Tibial artery (tissue), 4 donors: ENCODE measurements at regions not wholly inside any gene's neighbourhood (a gene's known extent, or its start where the extent isn't known, plus 50 kb on each side); places are given as distances from the start of the nearest gene placed in this dataset.

Source experiments
- DNase-seq, 2 donors: peaks; one replicate each; pipeline ENCODE4 v3.0.0-alpha.2; 2019
- H3K27ac ChIP-seq, 2 donors: fragments of 200-600 bp; sonication (generic) in 1 of 2; 1 replicate in 1 of 2; 2 replicates in 1 of 2; pipeline ENCODE4 v1.5.1; 2018 to 2019; ENCODE audit warnings: mild to moderate bottlenecking in 1 of 2
- H3K27me3 ChIP-seq, 2 donors: fragments of 200-600 bp; sonication (generic) in 1 of 2; one replicate each; pipeline versions ENCODE4 v1.5.1 to v1.6.0; 2016 to 2019
- H3K36me3 ChIP-seq, 3 donors: fragments of 200-600 bp; sonication (generic) in 2 of 3; one replicate each; pipeline ENCODE4 v1.5.1; 2016 to 2019; ENCODE audit warnings: mild to moderate bottlenecking in 2 of 3
- H3K4me1 ChIP-seq, 4 donors: fragments of 200-600 bp; sonication (generic) in 2 of 4; 1 replicate in 3 of 4; 2 replicates in 1 of 4; pipeline ENCODE4 v1.5.1; 2016 to 2019
- H3K4me3 ChIP-seq, 2 donors: fragments of 200-600 bp; sonication (generic) in 1 of 2; 1 replicate in 1 of 2; 2 replicates in 1 of 2; pipeline ENCODE4 v1.5.1; 2018 to 2019; ENCODE audit warnings: mild to moderate bottlenecking in 2 of 2
- H3K9me3 ChIP-seq, 3 donors: fragments of 200-600 bp; sonication (generic) in 1 of 3; one replicate each; pipeline ENCODE4 v1.5.1; 2016 to 2019
- CTCF ChIP-seq, 2 experiments: fragments of 200-600 bp in 1 of 2; fragments of 450-650 bp in 1 of 2; IDR thresholded peaks; one replicate each; pipeline ENCODE4 v1.5.1; 2017 to 2019; ENCODE audit warnings: antibody characterized with exemption in 2 of 2, mild to moderate bottlenecking in 1 of 2, moderate library complexity in 1 of 2
- intact Hi-C: fragments of 100-400 bp; cut with DNase I; formaldehyde crosslinking; loops from one replicate; pipeline ENCODE4 v1.15.0; 2023; ENCODE audit warnings: low total_unique reads

GRCh38 chr7:157488281-157488680 is 151.5 kb downstream of the DNAJB6 start:
- no peak for DNase-seq
- no peak for TF ChIP-seq CTCF (IDR thresholded peaks at IDR 0.05)
- H3K36me3 ChIP-seq = no peaks in the 10 kb centered on the region
- intact Hi-C loops = no loop called here
- peaks cover 0 to 9% (median 4%) of the 10 kb centered on the region in 3 donors for H3K9me3 ChIP-seq
- no peak overlapping the region for H3K27ac ChIP-seq
- H3K4me3 ChIP-seq = no peak overlapping the region
- H3K27me3 ChIP-seq = peaks cover 0 to 7% of the 10 kb centered on the region in 2 donors
- no peaks in the 10 kb centered on the region for H3K4me1 ChIP-seq

GRCh38 chr7:157488966-157489365 is 152.2 kb downstream of the DNAJB6 start:
- DNase-seq = no peak
- intact Hi-C loops = no loop called here
- H3K27ac ChIP-seq = no peak overlapping the region

More at GRCh38 chr7:157488966-157489365, 152.2 kb downstream of the DNAJB6 start:
- no peak for TF ChIP-seq CTCF (IDR thresholded peaks at IDR 0.05)
- no peaks in the 10 kb centered on the region for H3K36me3 ChIP-seq
- H3K4me1 ChIP-seq = no peaks in the 10 kb centered on the region
- H3K27me3 ChIP-seq = peaks cover 0 to 6% of the 10 kb centered on the region in 2 donors
- H3K4me3 ChIP-seq = no peak overlapping the region
- H3K9me3 ChIP-seq = peaks cover 0 to 9% (median 4%) of the 10 kb centered on the region in 3 donors
